Gastrocnemius medialis (tissue), 4 donors: ENCODE measurements at regions not wholly inside any gene's neighbourhood (a gene's known extent, or its start where the extent isn't known, plus 50 kb on each side); places are given as distances from the start of the nearest gene placed in this dataset.

ENCODE experiments used
- ATAC-seq, 2 donors: fragments of 150-250 bp; one replicate each; pipeline ENCODE4 v1.9.1; 2016
- DNase-seq, 2 donors: peaks; one replicate each; pipeline ENCODE4 v3.0.0-alpha.2; 2019
- H3K27ac ChIP-seq, 4 donors: fragments of 200-600 bp; sonication (generic); 1 replicate in 1 of 4; 2 replicates in 3 of 4; pipeline ENCODE4 v1.5.1; 2016 to 2018; ENCODE audit warnings: mild to moderate bottlenecking in 2 of 4, moderate library complexity in 1 of 4
- H3K27me3 ChIP-seq, 3 donors: fragments of 200-600 bp; sonication (generic) in 2 of 3; 1 replicate in 1 of 3; 2 replicates in 2 of 3; pipeline versions ENCODE4 v1.5.1 to v1.6.0; 2016 to 2019; ENCODE audit warnings: mild to moderate bottlenecking in 1 of 3, moderate library complexity in 1 of 3
- H3K36me3 ChIP-seq, 2 donors: fragments of 200-600 bp; sonication (generic) in 1 of 2; one replicate each; pipeline ENCODE4 v1.5.1; 2017 to 2018
- H3K4me1 ChIP-seq, 2 donors: fragments of 200-600 bp; sonication (generic) in 1 of 2; one replicate each; pipeline ENCODE4 v1.5.1; 2016 to 2017; ENCODE audit warnings: mild to moderate bottlenecking in 2 of 2
- H3K4me3 ChIP-seq, 4 donors: fragments of 200-600 bp; sonication (generic) in 3 of 4; 1 replicate in 1 of 4; 2 replicates in 3 of 4; pipeline ENCODE4 v1.5.1; 2016 to 2019; ENCODE audit warnings: mild to moderate bottlenecking in 2 of 4
- H3K9me3 ChIP-seq, 3 donors: fragments of 200-600 bp; sonication (generic) in 2 of 3; 1 replicate in 1 of 3; 2 replicates in 2 of 3; pipeline ENCODE4 v1.5.1; 2016 to 2019
- CTCF ChIP-seq, 5 experiments: fragments of 450-650 bp in 3 of 5; fragments of 200-600 bp in 2 of 5; sonication (generic) in 2 of 5; IDR thresholded peaks in 4 of 5; conservative IDR thresholded peaks in 1 of 5; 1 replicate in 4 of 5; 2 replicates in 1 of 5; pipeline ENCODE4 v1.5.1; 2016 to 2019; ENCODE audit warnings: antibody characterized with exemption in 5 of 5, mild to moderate bottlenecking in 3 of 5, moderate library complexity in 3 of 5
- POLR2A ChIP-seq, 2 donors: fragments of 450-650 bp; IDR thresholded peaks; one replicate each; pipeline ENCODE4 v1.6.1; 2017; ENCODE audit warnings: antibody characterized with exemption in 2 of 2, mild to moderate bottlenecking in 2 of 2, moderate library complexity in 2 of 2
- in situ Hi-C, 4 donors: fragments of 200-750 bp; cut with MboI; loops; one replicate each; pipeline versions ENCODE4 v1.15.0 to v1.8.0; 2017; ENCODE audit warnings: low sequenced_read_pairs in 4 of 4
- intact Hi-C: fragments of 100-400 bp; cut with DNase I; formaldehyde crosslinking; loops from one replicate; pipeline ENCODE4 v1.15.1; 2023; ENCODE audit warnings: low total_unique reads

GRCh38 chrX:14124562-14124961 lies 94.9 kb upstream of the GEMIN8 start:
- H3K36me3 ChIP-seq, result no peaks in the 10 kb centered on the region
- in situ Hi-C loops, result no loop called here
- DNase-seq (no peak), ATAC-seq (no peak)
- intact Hi-C loops, result no loop called here
- H3K4me1 ChIP-seq, result no peaks in the 10 kb centered on the region
- H3K27ac ChIP-seq, result no peak overlapping the region
- TF ChIP-seq CTCF (IDR thresholded peaks at IDR 0.05 in 4 of 5, conservative IDR thresholded peaks at IDR 0.05 in 1 of 5) (no peak), POLR2A (IDR thresholded peaks at IDR 0.05) (no peak)
- no peak overlapping the region for H3K4me3 ChIP-seq
- H3K27me3 ChIP-seq, result no peaks in the 10 kb centered on the region
- H3K9me3 ChIP-seq, result no peaks in the 10 kb centered on the region

- H3K9me3 ChIP-seq, result no peaks in the 10 kb centered on the region
- no peak for DNase-seq
- intact Hi-C loops, result no loop called here
These were observed 66.0 kb upstream of the GEMIN8 start for GRCh38 chrX:14095702-14096101.

GRCh38 chrX:14094191-14094590 lies 64.5 kb upstream of the GEMIN8 start:
- in situ Hi-C loops (loop anchor here in 1 of 4 donors (25.0 kb wide), 1 partner anchor 93 kb away; no protein-coding TSS in a partner anchor), intact Hi-C loops (no loop called here)
- peaks cover 0 to 1% (median 0%) of the 10 kb centered on the region in 3 donors for H3K27me3 ChIP-seq
- H3K27ac ChIP-seq, result no peak overlapping the region
- no peak for TF ChIP-seq CTCF (IDR thresholded peaks at IDR 0.05 in 4 of 5, conservative IDR thresholded peaks at IDR 0.05 in 1 of 5)
- no peak for TF ChIP-seq POLR2A (IDR thresholded peaks at IDR 0.05)
- H3K9me3 ChIP-seq, result no peaks in the 10 kb centered on the region
- no peaks in the 10 kb centered on the region for H3K4me1 ChIP-seq
- no peak overlapping the region for H3K4me3 ChIP-seq
- ATAC-seq (no peak), DNase-seq (no peak)
- no peaks in the 10 kb centered on the region for H3K36me3 ChIP-seq

More at GRCh38 chrX:14095702-14096101, 66.0 kb upstream of the GEMIN8 start:
- H3K36me3 ChIP-seq, result no peaks in the 10 kb centered on the region
- no peaks in the 10 kb centered on the region for H3K27me3 ChIP-seq
- H3K4me3 ChIP-seq, result no peak overlapping the region
- ATAC-seq, result no peak
- H3K27ac ChIP-seq, result no peak overlapping the region
- in situ Hi-C loops, result loop anchor here in 1 of 4 donors (25.0 kb wide), 1 partner anchor 92 kb away; no protein-coding TSS in a partner anchor
- no peaks in the 10 kb centered on the region for H3K4me1 ChIP-seq
- TF ChIP-seq CTCF (IDR thresholded peaks at IDR 0.05 in 4 of 5, conservative IDR thresholded peaks at IDR 0.05 in 1 of 5), result peak in 2 of 5 experiments; percentile 25 to 35
- TF ChIP-seq POLR2A (IDR thresholded peaks at IDR 0.05), result no peak

- no peak for ATAC-seq
- no peaks in the 10 kb centered on the region for H3K4me1 ChIP-seq
- no peak overlapping the region for H3K27ac ChIP-seq
- H3K4me3 ChIP-seq, result no peak overlapping the region
- TF ChIP-seq CTCF (IDR thresholded peaks at IDR 0.05 in 4 of 5, conservative IDR thresholded peaks at IDR 0.05 in 1 of 5) (no peak), POLR2A (IDR thresholded peaks at IDR 0.05) (no peak)
- H3K27me3 ChIP-seq, result peaks cover 0 to 3% (median 0%) of the 10 kb centered on the region in 3 donors
- no peaks in the 10 kb centered on the region for H3K36me3 ChIP-seq
- DNase-seq, result no peak
- in situ Hi-C loops (loop anchor here in 1 of 4 donors (25.0 kb wide), 1 partner anchor 103 kb away; no protein-coding TSS in a partner anchor), intact Hi-C loops (no loop called here)
- H3K9me3 ChIP-seq, result no peaks in the 10 kb centered on the region
These were observed 54.8 kb upstream of the GEMIN8 start for GRCh38 chrX:14084466-14084865.

- intact Hi-C loops (no loop called here), in situ Hi-C loops (loop anchor here in 1 of 4 donors (25.0 kb wide), 1 partner anchor 104 kb away; no protein-coding TSS in a partner anchor)
- Histone ChIP-seq H3K4me1 (no peaks in the 10 kb centered on the region), H3K9me3 (no peaks in the 10 kb centered on the region), H3K4me3 (no peak overlapping the region), H3K27ac (no peak overlapping the region), H3K27me3 (no peaks in the 10 kb centered on the region), H3K36me3 (no peaks in the 10 kb centered on the region)
- no peak for DNase-seq
- TF ChIP-seq POLR2A (IDR thresholded peaks at IDR 0.05) (no peak), CTCF (IDR thresholded peaks at IDR 0.05 in 4 of 5, conservative IDR thresholded peaks at IDR 0.05 in 1 of 5) (no peak)
- no peak for ATAC-seq
These were observed 54.1 kb upstream of the GEMIN8 start for GRCh38 chrX:14083783-14084182.
